CD4-positive, alpha-beta T cell (primary cell): ENCODE measurements at regions not wholly inside any gene's neighbourhood (a gene's known extent, or its start where the extent isn't known, plus 50 kb on each side); places are given as distances from the start of the nearest gene placed in this dataset.

Experiments
- ATAC-seq: fragments of 200-7000 bp; cut with Tn5 transposase; one replicate; pipeline ENCODE4 v1.10.0; 2022; ENCODE audit warnings: mild to moderate bottlenecking; ENCODE audit not compliant: poor library complexity
- CTCF ChIA-PET: fragments of 350-600 bp; sonication (Branson Sonifier 250); formaldehyde crosslinking; loops from one replicate; lab custom pipeline; 2021; ENCODE audit warnings: antibody characterized with exemption, inconsistent platforms; lab: Charles Lee
- POLR2A ChIA-PET: fragments of 350-600 bp; sonication (Branson Sonifier 250); formaldehyde crosslinking; loops from one replicate; lab custom pipeline; 2021; ENCODE audit warnings: antibody characterized with exemption, inconsistent platforms; lab: Charles Lee
- DNase-seq, 14 experiments: peaks; one replicate each; pipeline ENCODE4 v3.0.0-alpha.2; 2013 to 2020; ENCODE audit warnings: mixed read lengths in 2 of 14
- H3K27ac ChIP-seq, 2 donors: one replicate each; pipeline versions ENCODE4 v1.5.1 to v1.7.0; 2013; ENCODE audit warnings: low read length in 2 of 2, low read depth in 1 of 2, mild to moderate bottlenecking in 1 of 2
- H3K27me3 ChIP-seq, 2 experiments: 1 replicate in 1 of 2; 2 replicates in 1 of 2; pipeline versions ENCODE4 v1.6.1 to v1.7.0; 2013; ENCODE audit warnings: low read length in 2 of 2, control low read depth in 1 of 2, mild to moderate bottlenecking in 1 of 2, moderate library complexity in 1 of 2; ENCODE audit not compliant: insufficient read depth in 2 of 2, control insufficient read depth in 1 of 2
- H3K36me3 ChIP-seq: one replicate; pipeline ENCODE4 v1.6.1; 2013; ENCODE audit warnings: low read length, control low read depth; ENCODE audit not compliant: insufficient read depth
- H3K4me1 ChIP-seq: one replicate; pipeline ENCODE4 v1.6.1; 2013; ENCODE audit warnings: low read length, control low read depth; ENCODE audit not compliant: insufficient read depth
- H3K4me3 ChIP-seq: one replicate; pipeline ENCODE4 v1.5.1; 2013; ENCODE audit warnings: mild to moderate bottlenecking, low read length, moderate library complexity
- H3K9me3 ChIP-seq, 2 experiments: 1 replicate in 1 of 2; 2 replicates in 1 of 2; pipeline versions ENCODE4 v1.6.1 to v1.7.0; 2013; ENCODE audit warnings: low read length in 2 of 2, mild to moderate bottlenecking in 2 of 2, control low read depth in 1 of 2, moderate library complexity in 1 of 2; ENCODE audit not compliant: control insufficient read depth in 1 of 2, insufficient read depth in 1 of 2
- H3K27ac Mint-ChIP-seq: one replicate; pipeline ENCODE4 v1.8.0; 2020; ENCODE audit warnings: mixed read lengths
- H3K27me3 Mint-ChIP-seq: one replicate; pipeline ENCODE4 v1.8.0; 2021; ENCODE audit warnings: mixed read lengths
- H3K36me3 Mint-ChIP-seq: one replicate; pipeline ENCODE4 v1.8.0; 2021; ENCODE audit warnings: low read depth, mixed read lengths
- H3K4me1 Mint-ChIP-seq: one replicate; pipeline ENCODE4 v1.8.0; 2021; ENCODE audit warnings: low read depth, mixed read lengths
- H3K4me3 Mint-ChIP-seq: one replicate; pipeline ENCODE4 v1.8.0; 2020; ENCODE audit warnings: mild to moderate bottlenecking, mixed read lengths
- H3K9me3 Mint-ChIP-seq: one replicate; pipeline ENCODE4 v1.8.0; 2020; ENCODE audit warnings: mixed read lengths
- intact Hi-C, 2 experiments: fragments of 100-400 bp; cut with DNase I in 1 of 2; cut with micrococcal nuclease in 1 of 2; formaldehyde crosslinking; loops; one replicate each; pipeline versions ENCODE4 v1.15.1 to v1.9.0; 2023 to 2025; cut with DNase I, micrococcal nuclease
- TF ChIP-seq, protein P1 (sequence below): fragments of 200-600 bp; IDR thresholded peaks from one replicate; pipeline ENCODE4 v1.8.0; 2022; ENCODE audit warnings: antibody characterized with exemption, mild to moderate bottlenecking

DNA sequence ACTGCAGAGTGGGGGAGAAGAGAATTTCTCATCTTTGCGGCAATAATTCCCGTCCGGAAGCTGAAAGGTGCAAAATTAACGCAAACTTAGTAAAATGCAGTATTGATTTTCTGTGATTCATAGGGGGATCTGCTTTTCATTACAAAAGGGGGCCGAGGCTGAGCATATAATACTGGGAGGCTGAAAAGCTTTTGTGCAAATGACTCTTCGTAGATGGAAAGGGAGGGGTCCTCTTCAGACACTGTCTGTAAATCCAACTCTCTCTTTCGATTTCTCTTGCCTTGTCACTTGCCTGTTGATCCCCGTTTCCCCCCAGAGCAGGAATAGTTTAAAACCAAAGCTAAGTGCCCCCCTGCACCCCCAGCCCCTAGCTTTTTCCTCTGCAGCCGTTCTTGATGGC, 258.2 kb downstream of the VRK1 start:
- CTCF ChIA-PET = interaction anchor here (1.2 kb wide), 1 partner anchor 1095 kb away, joined by 3 read pairs; no protein-coding TSS in a partner anchor
- H3K9me3 Mint-ChIP-seq = no peaks in the 10 kb centered on the region
- POLR2A ChIA-PET = no interaction called here
- H3K27ac Mint-ChIP-seq = no peak overlapping the region
- DNase-seq = no peak
- H3K4me3 Mint-ChIP-seq = no peak overlapping the region
- intact Hi-C loops = no loop called here
- H3K4me1 Mint-ChIP-seq = no peaks in the 10 kb centered on the region
- Histone ChIP-seq H3K27me3 (no peaks in the 10 kb centered on the region), H3K4me1 (no peaks in the 10 kb centered on the region), H3K27ac (no peak overlapping the region), H3K36me3 (no peaks in the 10 kb centered on the region), H3K9me3 (no peaks in the 10 kb centered on the region), H3K4me3 (no peak overlapping the region)
- H3K36me3 Mint-ChIP-seq = no peaks in the 10 kb centered on the region
- TF ChIP-seq, protein P1, sequence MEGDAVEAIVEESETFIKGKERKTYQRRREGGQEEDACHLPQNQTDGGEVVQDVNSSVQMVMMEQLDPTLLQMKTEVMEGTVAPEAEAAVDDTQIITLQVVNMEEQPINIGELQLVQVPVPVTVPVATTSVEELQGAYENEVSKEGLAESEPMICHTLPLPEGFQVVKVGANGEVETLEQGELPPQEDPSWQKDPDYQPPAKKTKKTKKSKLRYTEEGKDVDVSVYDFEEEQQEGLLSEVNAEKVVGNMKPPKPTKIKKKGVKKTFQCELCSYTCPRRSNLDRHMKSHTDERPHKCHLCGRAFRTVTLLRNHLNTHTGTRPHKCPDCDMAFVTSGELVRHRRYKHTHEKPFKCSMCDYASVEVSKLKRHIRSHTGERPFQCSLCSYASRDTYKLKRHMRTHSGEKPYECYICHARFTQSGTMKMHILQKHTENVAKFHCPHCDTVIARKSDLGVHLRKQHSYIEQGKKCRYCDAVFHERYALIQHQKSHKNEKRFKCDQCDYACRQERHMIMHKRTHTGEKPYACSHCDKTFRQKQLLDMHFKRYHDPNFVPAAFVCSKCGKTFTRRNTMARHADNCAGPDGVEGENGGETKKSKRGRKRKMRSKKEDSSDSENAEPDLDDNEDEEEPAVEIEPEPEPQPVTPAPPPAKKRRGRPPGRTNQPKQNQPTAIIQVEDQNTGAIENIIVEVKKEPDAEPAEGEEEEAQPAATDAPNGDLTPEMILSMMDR = no peak
- H3K27me3 Mint-ChIP-seq = no peaks in the 10 kb centered on the region
- no peak for ATAC-seq

GRCh38 chr14:97056086-97056485, 258.9 kb downstream of the VRK1 start:
- Mint-ChIP-seq H3K4me3 (no peak overlapping the region), H3K27ac (no peak overlapping the region), H3K36me3 (no peaks in the 10 kb centered on the region), H3K9me3 (no peaks in the 10 kb centered on the region), H3K4me1 (no peaks in the 10 kb centered on the region), H3K27me3 (no peaks in the 10 kb centered on the region)
- Histone ChIP-seq H3K9me3 (no peaks in the 10 kb centered on the region), H3K27me3 (no peaks in the 10 kb centered on the region), H3K4me1 (no peaks in the 10 kb centered on the region), H3K36me3 (no peaks in the 10 kb centered on the region), H3K27ac (no peak overlapping the region), H3K4me3 (no peak overlapping the region)
- TF ChIP-seq, protein P1 = no peak
- intact Hi-C loops = no loop called here
- peak in 6 of 14 experiments; percentile 2 to 38 (median 22) for DNase-seq
- ATAC-seq = no peak
- ChIA-PET CTCF (interaction anchor here (1.2 kb wide), 1 partner anchor 1094 kb away, joined by 3 read pairs; no protein-coding TSS in a partner anchor), POLR2A (no interaction called here)

- DNase-seq = no peak
- Histone ChIP-seq H3K27me3 (no peaks in the 10 kb centered on the region), H3K36me3 (no peaks in the 10 kb centered on the region), H3K4me3 (no peak overlapping the region), H3K4me1 (no peaks in the 10 kb centered on the region), H3K27ac (no peak overlapping the region), H3K9me3 (no peaks in the 10 kb centered on the region)
- no peak overlapping the region for H3K27ac Mint-ChIP-seq
- no peaks in the 10 kb centered on the region for H3K27me3 Mint-ChIP-seq
- H3K36me3 Mint-ChIP-seq = no peaks in the 10 kb centered on the region
- no peak overlapping the region for H3K4me3 Mint-ChIP-seq
- TF ChIP-seq, protein P1 = no peak
- H3K9me3 Mint-ChIP-seq = no peaks in the 10 kb centered on the region
- intact Hi-C loops = no loop called here
- no peak for ATAC-seq
- POLR2A ChIA-PET = interaction anchor here (0.6 kb wide), 1 partner anchor 1131 kb away, joined by 3 read pairs; no protein-coding TSS in a partner anchor
- no peaks in the 10 kb centered on the region for H3K4me1 Mint-ChIP-seq
- CTCF ChIA-PET = interaction anchor here (0.6 kb wide), 1 partner anchor 87 kb away, joined by 3 read pairs; no protein-coding TSS in a partner anchor
These were observed 260.3 kb downstream of the VRK1 start for GRCh38 chr14:97057238-97058073.
